Endodermal cell (in vitro differentiated cells): ENCODE measurements at regions not wholly inside any gene's neighbourhood (a gene's known extent, or its start where the extent isn't known, plus 50 kb on each side); places are given as distances from the start of the nearest gene placed in this dataset.
A peak's percentile ranks its signal among the peaks of the same experiment; 100 is the strongest.

ENCODE experiments used
- DNase-seq: peaks from one replicate; pipeline ENCODE4 v3.0.0-alpha.2; 2017
- H3K27ac ChIP-seq: 2 replicates; pipeline ENCODE4 v1.5.1; 2013; ENCODE audit warnings: mild to moderate bottlenecking, low read depth, low read length, moderate library complexity
- H3K27me3 ChIP-seq: 2 replicates; pipeline ENCODE4 v1.6.1; 2013; ENCODE audit warnings: mild to moderate bottlenecking, low read length, moderate library complexity; ENCODE audit not compliant: insufficient read depth, control insufficient read depth, poor library complexity, severe bottlenecking
- H3K36me3 ChIP-seq: 2 replicates; pipeline ENCODE4 v1.7.0; 2013; ENCODE audit warnings: mild to moderate bottlenecking, low read length, moderate library complexity; ENCODE audit not compliant: control insufficient read depth, insufficient read depth
- H3K4me1 ChIP-seq: one replicate; pipeline ENCODE4 v1.7.0; 2013; ENCODE audit warnings: low read length; ENCODE audit not compliant: control insufficient read depth, insufficient read depth
- H3K4me3 ChIP-seq: 2 replicates; pipeline ENCODE4 v1.5.1; 2013; ENCODE audit warnings: mild to moderate bottlenecking, low read length, moderate library complexity
- H3K9ac ChIP-seq: 2 replicates; pipeline ENCODE4 v1.6.1; 2013; ENCODE audit warnings: mild to moderate bottlenecking, low read length, moderate library complexity; ENCODE audit not compliant: poor library complexity, severe bottlenecking; ENCODE audit errors: extremely low read depth
- H3K9me3 ChIP-seq: 2 replicates; pipeline ENCODE4 v1.6.1; 2013; ENCODE audit warnings: mild to moderate bottlenecking, low read length, moderate library complexity; ENCODE audit not compliant: control insufficient read depth
- H3K27ac Mint-ChIP-seq: 2 replicates; pipeline ENCODE4 v1.8.0; 2020; ENCODE audit warnings: mixed read lengths
- H3K27me3 Mint-ChIP-seq: 2 replicates; pipeline ENCODE4 v1.8.0; 2021; ENCODE audit warnings: mild to moderate bottlenecking, mixed read lengths; ENCODE audit not compliant: insufficient read depth
- H3K36me3 Mint-ChIP-seq: 2 replicates; pipeline ENCODE4 v1.8.0; 2020; ENCODE audit warnings: low read depth, mixed read lengths
- H3K4me1 Mint-ChIP-seq: 2 replicates; pipeline ENCODE4 v1.8.0; 2020; ENCODE audit warnings: mixed read lengths
- H3K4me3 Mint-ChIP-seq: 2 replicates; pipeline ENCODE4 v1.8.0; 2020; ENCODE audit warnings: mild to moderate bottlenecking, moderate library complexity, mixed read lengths
- H3K9me3 Mint-ChIP-seq: 2 replicates; pipeline ENCODE4 v1.8.0; 2020; ENCODE audit warnings: mild to moderate bottlenecking, mixed read lengths
- CTCF ChIP-seq: fragments of 200-600 bp; sonication (generic); conservative IDR thresholded peaks from 2 replicates; pipeline ENCODE4 v1.5.0; 2021; ENCODE audit warnings: antibody characterized with exemption, mild to moderate bottlenecking
- WGBS, 2 experiments: methylation state at CpG; one replicate each; pipeline versions ENCODE4 v1.1.5 to v1.1.7; 2013; ENCODE audit warnings: missing lambda C conversion rate in 2 of 2, mixed read lengths in 1 of 2; ENCODE audit not compliant: insufficient coverage in 1 of 2, insufficient read length in 1 of 2; 5-methylcytosine and 5-hydroxymethylcytosine counted together

- H3K9ac ChIP-seq = no peak overlapping the region
- peaks cover 2% of the 10 kb centered on the region for H3K27me3 Mint-ChIP-seq
Observed at GRCh38 chr10:50936335-50936734, 50.9 kb upstream of the A1CF start.

DNA sequence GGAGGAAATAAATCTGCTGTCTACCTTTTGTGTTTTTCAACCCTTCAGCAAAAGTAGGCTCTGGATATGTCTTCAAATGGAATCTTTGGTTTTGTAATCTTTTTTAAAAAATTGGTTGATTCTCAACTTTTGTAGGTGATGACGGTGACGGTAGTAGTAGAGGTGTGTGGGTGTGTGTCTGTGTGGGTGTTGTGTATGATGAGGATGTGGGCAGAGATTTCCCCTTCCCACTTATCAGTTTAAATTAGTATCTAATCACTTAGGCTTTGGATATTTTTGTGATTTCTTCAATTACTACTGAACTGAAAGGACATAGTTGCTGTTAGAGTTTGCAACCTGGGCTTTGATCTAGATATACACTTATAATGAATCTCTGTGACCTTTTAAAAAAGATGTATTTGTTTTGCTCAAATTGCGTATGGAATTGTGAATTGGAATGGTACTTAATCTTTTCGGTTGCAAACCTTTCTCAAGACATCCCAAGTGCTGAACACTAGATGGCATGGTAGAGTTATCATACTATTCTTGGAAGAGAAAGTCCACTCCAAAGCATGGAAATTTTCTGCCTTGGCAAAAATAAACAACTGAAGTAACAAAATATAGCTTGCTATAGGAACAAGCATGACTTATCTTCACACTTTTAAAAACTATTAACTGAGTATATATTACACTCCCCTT is 51.9 kb upstream of the A1CF start:
- Histone ChIP-seq H3K4me3 (no peak overlapping the region), H3K9me3 (no peaks in the 10 kb centered on the region), H3K27ac (no peak overlapping the region), H3K27me3 (no peaks in the 10 kb centered on the region), H3K9ac (no peak overlapping the region), H3K4me1 (no peaks in the 10 kb centered on the region), H3K36me3 (no peaks in the 10 kb centered on the region)
- no peaks in the 10 kb centered on the region for H3K36me3 Mint-ChIP-seq
- no peaks in the 10 kb centered on the region for H3K4me1 Mint-ChIP-seq
- peaks cover 2% of the 10 kb centered on the region for H3K27me3 Mint-ChIP-seq
- H3K4me3 Mint-ChIP-seq = no peak overlapping the region
- DNase-seq = no peak
- peak; percentile 77 for TF ChIP-seq CTCF
- WGBS, 2 experiments = 52% methylated on average over 4 of the region's 4 CpGs; no CpG with 5 or more reads in 1 of the 2 experiments
- no peak overlapping the region for H3K27ac Mint-ChIP-seq
- no peaks in the 10 kb centered on the region for H3K9me3 Mint-ChIP-seq

More at GRCh38 chr10:50936335-50936734, 50.9 kb upstream of the A1CF start:
- Mint-ChIP-seq H3K4me1 (no peaks in the 10 kb centered on the region), H3K36me3 (no peaks in the 10 kb centered on the region), H3K4me3 (no peak overlapping the region), H3K9me3 (no peaks in the 10 kb centered on the region), H3K27ac (no peak overlapping the region)
- Histone ChIP-seq H3K9me3 (no peaks in the 10 kb centered on the region), H3K27ac (no peak overlapping the region), H3K36me3 (no peaks in the 10 kb centered on the region), H3K4me3 (no peak overlapping the region), H3K27me3 (no peaks in the 10 kb centered on the region), H3K4me1 (no peaks in the 10 kb centered on the region)
- DNase-seq = no peak
- no peak for TF ChIP-seq CTCF

- Mint-ChIP-seq H3K4me1 (no peaks in the 10 kb centered on the region), H3K36me3 (no peaks in the 10 kb centered on the region), H3K27me3 (peaks cover 2% of the 10 kb centered on the region), H3K27ac (no peak overlapping the region), H3K4me3 (no peak overlapping the region), H3K9me3 (no peaks in the 10 kb centered on the region)
- H3K27me3 ChIP-seq = no peaks in the 10 kb centered on the region
- WGBS, 2 experiments = 93% methylated on average over 3 of the region's 3 CpGs
- no peaks in the 10 kb centered on the region for H3K4me1 ChIP-seq
- no peaks in the 10 kb centered on the region for H3K9me3 ChIP-seq
- H3K27ac ChIP-seq = no peak overlapping the region
- H3K9ac ChIP-seq = no peak overlapping the region
- no peaks in the 10 kb centered on the region for H3K36me3 ChIP-seq
- DNase-seq = no peak
- TF ChIP-seq CTCF = no peak
- no peak overlapping the region for H3K4me3 ChIP-seq
Observed at GRCh38 chr10:50941629-50942028, 56.2 kb upstream of the A1CF start.
